Heart right ventricle (tissue), 16 donors: ENCODE measurements at regions not wholly inside any gene's neighbourhood (a gene's known extent, or its start where the extent isn't known, plus 50 kb on each side); places are given as distances from the start of the nearest gene placed in this dataset.

Source experiments
- ATAC-seq, 8 donors: fragments of 200-7000 bp; cut with Tn5 transposase; one replicate each; pipeline ENCODE4 v1.9.1; 2020; ENCODE audit warnings: mild to moderate bottlenecking in 8 of 8, moderate library complexity in 8 of 8, moderate number of reproducible peaks in 1 of 8
- DNase-seq, 2 donors: peaks; one replicate each; pipeline ENCODE4 v3.0.0-alpha.2; 2020
- H3K27ac ChIP-seq, 10 donors: fragments of 200-600 bp; sonication (generic) in 2 of 10; one replicate each; pipeline versions ENCODE4 v1.5.0 to v1.8.0; 2020 to 2022; ENCODE audit warnings: mild to moderate bottlenecking in 3 of 10
- H3K27me3 ChIP-seq, 7 donors: fragments of 200-600 bp; one replicate each; pipeline ENCODE4 v1.8.0; 2021 to 2022; ENCODE audit warnings: mild to moderate bottlenecking in 2 of 7
- H3K36me3 ChIP-seq, 9 donors: fragments of 200-600 bp; sonication (generic) in 1 of 9; one replicate each; pipeline versions ENCODE4 v1.5.0 to v1.8.0; 2020 to 2022; ENCODE audit warnings: mild to moderate bottlenecking in 2 of 9
- H3K4me1 ChIP-seq, 9 donors: fragments of 200-600 bp; sonication (generic) in 1 of 9; one replicate each; pipeline versions ENCODE4 v1.5.0 to v1.8.0; 2020 to 2022; ENCODE audit warnings: mild to moderate bottlenecking in 4 of 9
- H3K4me3 ChIP-seq, 10 donors: fragments of 200-600 bp; sonication (generic) in 2 of 10; one replicate each; pipeline versions ENCODE4 v1.5.0 to v1.8.0; 2020 to 2022; ENCODE audit warnings: mild to moderate bottlenecking in 7 of 10, moderate library complexity in 2 of 10
- H3K9me3 ChIP-seq, 11 donors: fragments of 200-600 bp in 10 of 11; sonication (generic) in 2 of 11; one replicate each; pipeline versions ENCODE4 v1.5.0 to v1.8.0; 2013 to 2022; ENCODE audit warnings: mild to moderate bottlenecking in 2 of 11, control low read depth in 1 of 11, moderate library complexity in 1 of 11
- CTCF ChIP-seq, 9 donors: fragments of 200-600 bp; sonication (generic) in 2 of 9; IDR thresholded peaks; one replicate each; pipeline versions ENCODE4 v1.5.0 to v1.8.0; 2021 to 2022; ENCODE audit warnings: antibody characterized with exemption in 9 of 9, mild to moderate bottlenecking in 5 of 9, moderate library complexity in 1 of 9
- WGBS, 2 donors: extraction: QIAGEN DNeasy Blood & Tissue Kit; methylation state at CpG; one replicate each; pipeline ENCODE4 v1.1.7; 2013; ENCODE audit warnings: inconsistent platforms in 1 of 2; 5-methylcytosine and 5-hydroxymethylcytosine counted together
- intact Hi-C, 10 donors: fragments of 100-400 bp; cut with DNase I; formaldehyde crosslinking; loops; one replicate each; pipeline versions ENCODE4 v1.11.1 to v1.14.2; 2022
- donor health status: Arrhythmogenic right ventricular cardiomyopathy.
- donor health status: ischemic (EF 13 %, LVEDD 7.1; RV severe dilation, severe dysfunction).
- donor health status: healthy with polysubstance abuse.
- donor health status: DM: no; HTN: yes; CAD: no.
- donor health status: DM: no; HTN: no; CAD: no.
- donor health status: ischemic (EF 25% LVEDD 6.9; RV normal size, moderate dysfunction).
- donor health status: ischemic (EF 25% LVEDD 5.7; RV mildly dilated, moderate dysfunction).
- donor health status: healthy.
- donor health status: DM: yes; HTN: yes; CAD: no.
- donor health status: Ischemic cardiomyopathy.
- donor health status: ischemic (EF 35%, LVEDD 5.7; RV mildly dilated, moderate dysfunction).
- donor health status: nonischemic (EF 11% LVEDD 7.7; RV severe dilation, severe dysfunction).
- donor health status: DM: yes; HTN: yes; CAD: no.
- donor health status: PGD.
- donor health status: ischemic (EF 29% LVEDD 5.4; RV normal size, mild dysfunction).
- donor health status: nonischemic (EF 23%, LVEDD 6.1; RV moderate dilation, normal function).

- Histone ChIP-seq H3K36me3 (no peaks in the 10 kb centered on the region), H3K4me3 (no peak overlapping the region), H3K27ac (no peak overlapping the region), H3K4me1 (no peaks in the 10 kb centered on the region), H3K9me3 (peaks cover 0 to 24% (median 7%) of the 10 kb centered on the region in 11 donors), H3K27me3 (no peaks in the 10 kb centered on the region)
- 80 to 84% methylated on average over 3 of the region's 3 CpGs for WGBS, 2 donors
- intact Hi-C loops, result no loop called here
- TF ChIP-seq CTCF (IDR thresholded peaks at IDR 0.05), result no peak
- no peak for ATAC-seq
- no peak for DNase-seq
Measured at GRCh38 chr4:126414741-126415140, 1100.0 kb downstream of the FAT4 start.

GRCh38 chr4:126419266-126419665 is 1104.5 kb downstream of the FAT4 start:
- no peak overlapping the region for H3K27ac ChIP-seq
- DNase-seq, result no peak
- peaks cover 0 to 54% (median 15%) of the 10 kb centered on the region in 11 donors for H3K9me3 ChIP-seq
- no peaks in the 10 kb centered on the region for H3K27me3 ChIP-seq
- intact Hi-C loops, result no loop called here
- TF ChIP-seq CTCF (IDR thresholded peaks at IDR 0.05), result no peak
- no peaks in the 10 kb centered on the region for H3K36me3 ChIP-seq
- H3K4me1 ChIP-seq, result no peaks in the 10 kb centered on the region
- H3K4me3 ChIP-seq, result no peak overlapping the region
- no peak for ATAC-seq

- TF ChIP-seq CTCF (IDR thresholded peaks at IDR 0.05), result no peak
- intact Hi-C loops, result no loop called here
- H3K27me3 ChIP-seq, result no peaks in the 10 kb centered on the region
- H3K36me3 ChIP-seq, result no peaks in the 10 kb centered on the region
- peaks cover 0 to 18% (median 3%) of the 10 kb centered on the region in 11 donors for H3K9me3 ChIP-seq
- H3K4me1 ChIP-seq, result no peaks in the 10 kb centered on the region
- DNase-seq (no peak), ATAC-seq (no peak)
- 86% methylated on average over 4 of the region's 4 CpGs for WGBS, 2 donors
- no peak overlapping the region for H3K4me3 ChIP-seq
- no peak overlapping the region for H3K27ac ChIP-seq
Measured at GRCh38 chr4:126427853-126428252, 1113.1 kb downstream of the FAT4 start.

- Histone ChIP-seq H3K36me3 (no peaks in the 10 kb centered on the region), H3K27me3 (no peaks in the 10 kb centered on the region), H3K4me3 (no peak overlapping the region), H3K9me3 (peaks cover 0 to 3% (median 0%) of the 10 kb centered on the region in 11 donors), H3K4me1 (no peaks in the 10 kb centered on the region), H3K27ac (no peak overlapping the region)
- 93 to 94% methylated on average over 6 of the region's 6 CpGs for WGBS, 2 donors
- TF ChIP-seq CTCF (IDR thresholded peaks at IDR 0.05), result no peak
- intact Hi-C loops, result no loop called here
- no peak for ATAC-seq
- DNase-seq, result no peak
Measured at GRCh38 chr4:126431049-126431448, 1116.3 kb downstream of the FAT4 start.

GRCh38 chr4:126435491-126435890 is 1120.7 kb downstream of the FAT4 start:
- Histone ChIP-seq H3K4me3 (no peak overlapping the region), H3K27me3 (no peaks in the 10 kb centered on the region), H3K4me1 (no peaks in the 10 kb centered on the region), H3K36me3 (no peaks in the 10 kb centered on the region), H3K9me3 (no peaks in the 10 kb centered on the region), H3K27ac (no peak overlapping the region)
- intact Hi-C loops, result no loop called here
- 50 to 55% methylated on average over 2 of the region's 2 CpGs for WGBS, 2 donors
- ATAC-seq (no peak), DNase-seq (no peak)
- no peak for TF ChIP-seq CTCF (IDR thresholded peaks at IDR 0.05)
